GM18498 (cell line): ENCODE measurements at regions not wholly inside any gene's neighbourhood (a gene's known extent, or its start where the extent isn't known, plus 50 kb on each side); places are given as distances from the start of the nearest gene placed in this dataset.

Experiments used
- ATAC-seq: cut with Tn5 transposase; IDR thresholded peaks from one replicate; pipeline ENCODE4 v1.9.1; 2021; ENCODE audit warnings: mild to moderate bottlenecking, moderate library complexity; ENCODE audit not compliant: unreplicated experiment

DNA sequence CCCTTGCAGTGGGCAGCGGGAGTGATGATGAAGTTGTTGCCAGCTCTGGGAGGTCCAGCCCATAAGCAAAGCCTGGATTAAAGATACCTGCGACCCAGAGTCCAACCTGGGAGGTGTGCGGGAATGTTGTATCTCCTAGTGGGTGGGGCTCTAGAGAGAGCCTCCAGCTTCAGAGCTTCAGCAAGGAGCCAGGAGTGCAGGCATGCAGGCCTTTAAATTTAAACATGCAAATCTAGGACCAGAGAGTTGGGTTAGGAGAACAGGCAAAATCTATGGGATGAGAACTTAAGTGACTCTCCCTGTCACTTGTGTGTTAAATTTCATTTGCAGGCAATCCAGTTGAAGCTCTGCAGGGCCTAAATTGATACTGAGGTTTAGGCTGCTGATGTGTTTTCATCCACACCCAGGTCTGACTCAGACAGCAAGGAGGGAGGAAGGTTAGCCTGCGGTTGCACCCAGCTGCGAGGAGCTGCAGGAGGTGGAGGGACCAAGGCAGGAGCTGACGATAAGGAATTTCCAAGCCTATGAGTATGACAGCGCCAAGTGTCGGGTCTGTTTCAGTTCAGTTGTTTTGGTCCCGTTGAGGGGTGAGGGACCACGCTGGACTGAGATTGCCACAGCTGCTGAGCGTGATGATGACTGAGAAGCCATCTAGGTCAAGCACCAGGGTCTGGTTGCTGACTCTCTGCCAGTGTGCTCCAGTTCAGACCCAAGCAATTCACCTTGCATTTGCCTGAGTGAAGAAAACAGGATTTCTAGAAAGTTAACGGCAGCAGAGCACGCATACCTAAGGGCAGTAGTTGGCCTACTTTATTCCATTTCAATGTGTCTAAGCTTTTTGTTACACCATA lies 243.0 kb downstream of the ICE1 start:
- no peak for ATAC-seq

DNA sequence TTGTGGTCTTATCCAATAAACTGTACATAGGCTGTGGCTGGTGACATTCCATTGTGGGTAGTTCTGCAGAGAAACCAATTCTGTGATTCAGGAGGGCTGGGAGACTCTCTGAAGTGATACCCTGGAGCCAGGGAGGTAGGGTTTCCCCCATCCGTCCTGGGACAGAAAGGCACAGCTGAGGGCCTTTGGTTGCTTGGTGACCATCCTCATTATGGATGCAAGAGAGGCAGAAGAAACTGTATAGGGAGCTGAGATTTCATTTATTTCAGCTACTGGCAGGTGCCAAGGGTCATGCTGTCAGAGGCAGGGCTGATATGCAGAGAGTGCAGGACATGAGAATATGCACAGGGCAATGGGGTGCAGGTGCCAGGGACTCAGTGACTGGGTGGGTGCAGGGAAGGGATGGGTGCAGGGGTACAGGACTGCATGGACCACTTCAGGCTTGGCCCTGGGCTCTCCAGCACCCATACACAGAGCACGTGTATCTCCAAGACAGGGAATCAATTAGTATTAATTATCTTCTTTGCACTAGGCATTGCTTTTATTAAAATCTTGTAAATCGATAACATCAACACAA lies 236.5 kb downstream of the ICE1 start:
- ATAC-seq, result no peak

DNA sequence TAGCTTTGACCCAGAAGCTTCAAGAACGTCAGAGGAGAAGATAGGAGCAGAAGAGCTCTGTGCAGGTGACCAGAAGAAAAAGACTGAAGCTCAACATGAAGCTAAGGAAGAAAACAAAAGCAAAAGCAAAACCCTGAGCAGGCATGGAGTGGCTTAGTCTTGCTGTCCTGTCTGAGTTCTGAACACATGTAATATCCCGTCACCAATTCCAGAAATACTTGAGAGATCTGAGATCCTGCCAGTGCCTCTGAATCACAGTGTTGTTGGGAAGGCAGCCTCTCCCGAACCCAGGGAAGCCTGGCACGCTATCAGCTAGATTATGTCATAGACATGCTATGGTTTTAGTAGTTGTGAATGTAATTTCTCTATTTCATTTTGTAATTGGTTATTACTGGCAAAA lies 235.7 kb downstream of the ICE1 start:
- ATAC-seq, result peak; percentile 72

DNA sequence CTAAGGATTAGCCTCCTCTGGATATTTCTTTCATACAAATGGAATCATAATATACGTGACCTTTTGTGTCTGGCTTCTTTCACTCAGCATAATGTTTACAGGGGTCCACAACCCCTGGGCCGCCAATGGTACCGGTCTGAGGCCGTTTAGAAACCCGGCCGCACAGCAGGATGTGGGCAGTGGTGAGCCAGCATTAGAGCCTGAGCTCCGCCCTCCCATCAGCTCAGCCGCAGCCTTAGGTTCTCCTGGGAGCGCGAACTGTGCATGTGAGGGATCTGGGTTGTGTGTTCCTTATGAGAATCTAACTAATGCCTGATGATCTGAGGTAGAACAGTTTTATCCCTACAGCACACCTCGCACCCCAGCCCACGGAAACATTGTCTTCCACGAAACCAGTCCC lies 229.7 kb downstream of the ICE1 start:
- ATAC-seq, result no peak

DNA sequence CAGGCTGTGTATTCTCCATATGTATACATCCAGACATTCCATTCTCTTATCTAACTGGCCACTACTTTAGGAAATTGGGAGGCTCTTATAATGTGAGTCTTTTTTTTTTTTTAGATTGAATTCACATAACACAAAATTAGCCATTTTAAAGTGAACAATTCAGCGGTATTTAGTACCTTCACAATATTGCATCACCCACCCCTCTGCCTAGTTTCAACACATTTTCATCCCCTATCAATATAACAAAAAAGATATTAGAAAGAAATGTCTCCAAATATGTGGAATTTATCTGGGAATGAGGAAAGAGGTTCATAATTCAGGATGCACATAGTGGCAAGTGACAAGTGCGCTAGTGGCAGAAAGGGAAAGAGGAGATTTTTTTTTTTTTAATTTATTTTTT lies 228.5 kb downstream of the ICE1 start:
- ATAC-seq, result no peak

DNA sequence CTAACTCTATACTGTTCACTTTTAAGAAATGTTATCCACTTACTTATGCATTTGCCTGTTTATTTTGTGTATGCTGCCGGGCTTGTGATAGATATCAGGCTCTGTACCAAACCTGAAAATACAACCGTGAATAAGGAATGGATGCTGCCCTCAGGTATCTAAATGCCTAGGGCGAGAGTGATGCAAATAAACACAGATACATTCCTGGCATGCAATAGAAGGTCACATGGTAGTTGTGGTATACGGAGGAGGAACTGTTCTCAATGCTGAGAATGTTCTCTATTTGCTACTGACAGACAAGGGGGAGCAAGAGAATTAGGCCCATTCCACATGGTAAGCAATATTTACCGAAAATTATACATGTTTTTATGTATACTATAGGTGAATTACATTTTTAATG lies 227.8 kb downstream of the ICE1 start:
- no peak for ATAC-seq

DNA sequence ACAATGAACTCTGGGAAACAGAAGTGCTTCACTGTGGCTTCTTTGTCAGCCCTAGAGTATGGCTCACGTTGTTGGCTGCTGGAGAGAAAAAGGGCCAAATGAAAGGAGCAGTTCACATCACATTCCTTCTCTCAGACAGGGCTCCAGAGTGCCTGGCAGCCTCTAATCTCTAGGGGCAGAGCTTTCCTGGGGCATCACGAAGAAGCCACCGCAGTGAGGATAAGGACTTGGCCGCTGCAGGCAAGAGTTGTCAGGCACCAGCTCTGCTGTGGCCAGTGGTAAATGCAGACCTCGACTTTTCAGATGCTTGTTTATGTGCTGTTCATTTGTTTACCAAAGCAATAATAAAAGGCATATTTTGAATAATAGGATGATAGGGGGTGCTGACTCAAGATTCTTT lies 227.2 kb downstream of the ICE1 start:
- ATAC-seq, result no peak

DNA sequence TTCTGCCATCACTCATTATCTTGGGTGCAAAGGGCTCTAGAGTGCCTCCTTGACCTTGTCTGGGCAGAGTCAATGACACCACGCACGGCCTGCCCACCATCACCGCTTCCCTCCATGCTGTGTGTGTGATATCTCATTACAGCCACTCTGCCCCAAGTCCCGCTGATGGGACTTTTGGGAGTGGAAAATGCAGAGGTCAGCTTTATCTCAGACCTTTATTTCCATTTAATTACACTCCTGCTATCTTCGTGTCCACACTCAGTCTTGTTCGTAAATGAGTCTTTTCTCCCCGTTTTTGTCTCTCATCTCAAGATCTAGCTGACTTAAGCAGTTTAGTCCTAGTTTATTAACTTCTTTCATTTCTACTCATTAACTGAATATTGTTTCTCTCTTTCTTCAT lies 226.2 kb downstream of the ICE1 start:
- no peak for ATAC-seq

DNA sequence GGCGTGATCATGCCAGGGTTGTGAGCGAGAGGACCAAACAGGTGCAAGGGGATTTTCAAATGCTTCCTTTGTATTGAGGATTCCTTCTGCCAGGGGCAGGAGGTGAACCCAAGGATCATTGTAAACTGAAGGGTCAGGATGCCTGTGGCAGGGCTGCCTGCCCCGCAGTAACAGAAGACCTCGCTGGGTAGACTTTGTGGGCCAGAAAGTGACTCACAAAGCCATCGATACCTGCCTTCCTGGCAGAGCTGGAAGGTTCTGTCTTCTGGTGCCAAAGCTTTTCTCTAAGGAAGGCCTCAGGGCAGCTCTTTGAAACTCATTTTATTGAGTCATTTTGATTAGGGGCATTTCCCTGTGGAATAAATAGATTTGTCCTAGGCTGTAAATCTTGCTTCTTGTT lies 223.4 kb downstream of the ICE1 start:
- no peak for ATAC-seq

DNA sequence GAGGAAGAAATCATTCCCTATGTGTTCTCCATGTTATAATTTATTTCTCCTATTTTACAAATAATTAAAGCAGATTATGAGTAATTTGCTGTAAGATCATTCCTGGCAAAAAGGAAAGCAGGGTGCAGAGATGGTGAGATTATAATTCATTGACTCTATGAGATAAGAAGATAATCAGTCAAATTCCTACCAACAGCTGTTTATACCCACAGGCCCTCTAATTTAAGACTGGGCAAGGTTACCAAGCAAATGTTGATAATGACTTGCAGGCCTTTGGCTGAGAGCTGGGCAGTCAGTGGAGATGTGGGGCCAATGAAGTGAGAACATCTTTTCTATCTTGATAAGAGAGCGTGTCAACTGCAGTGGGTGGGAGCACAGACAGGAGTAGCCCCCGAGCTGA lies 222.7 kb downstream of the ICE1 start:
- ATAC-seq, result no peak

DNA sequence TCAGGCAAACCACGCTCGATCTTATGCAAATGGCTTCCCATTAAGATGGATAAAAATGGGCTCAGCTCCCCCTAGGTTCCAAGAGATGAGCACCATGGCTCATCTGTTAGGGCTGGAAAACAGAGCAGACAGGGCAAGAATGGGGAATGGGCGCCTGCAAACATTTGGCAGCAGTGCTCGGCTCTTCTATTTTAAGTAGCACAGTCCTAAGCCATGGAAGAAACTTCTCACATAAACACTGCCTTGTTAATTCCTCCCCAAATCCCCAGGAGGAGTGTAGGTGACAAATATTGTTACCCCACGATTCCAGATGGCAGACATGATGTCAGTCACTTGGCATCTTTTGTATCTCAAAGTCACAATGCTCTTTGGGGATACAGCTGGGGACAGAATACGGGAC lies 221.8 kb downstream of the ICE1 start:
- ATAC-seq, result no peak

DNA sequence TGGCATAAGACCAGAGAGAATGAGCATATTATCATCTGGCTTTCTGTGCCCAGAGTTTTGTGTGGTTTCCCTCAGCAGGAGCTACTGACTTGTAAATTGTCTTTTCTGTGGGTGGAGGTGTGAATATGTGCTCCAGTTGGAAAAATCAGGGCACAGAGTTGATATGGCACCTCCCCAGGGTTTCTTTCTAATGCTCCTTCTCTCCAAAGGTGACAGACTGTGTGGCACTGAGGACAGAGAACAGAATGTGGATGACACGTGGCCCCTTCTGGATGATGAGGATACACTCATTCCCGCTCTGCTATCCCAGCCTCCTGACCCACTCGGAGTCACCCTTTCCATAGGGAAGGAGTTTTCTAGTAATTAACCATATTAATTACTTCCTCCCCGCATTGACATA lies 221.0 kb downstream of the ICE1 start:
- ATAC-seq, result no peak

DNA sequence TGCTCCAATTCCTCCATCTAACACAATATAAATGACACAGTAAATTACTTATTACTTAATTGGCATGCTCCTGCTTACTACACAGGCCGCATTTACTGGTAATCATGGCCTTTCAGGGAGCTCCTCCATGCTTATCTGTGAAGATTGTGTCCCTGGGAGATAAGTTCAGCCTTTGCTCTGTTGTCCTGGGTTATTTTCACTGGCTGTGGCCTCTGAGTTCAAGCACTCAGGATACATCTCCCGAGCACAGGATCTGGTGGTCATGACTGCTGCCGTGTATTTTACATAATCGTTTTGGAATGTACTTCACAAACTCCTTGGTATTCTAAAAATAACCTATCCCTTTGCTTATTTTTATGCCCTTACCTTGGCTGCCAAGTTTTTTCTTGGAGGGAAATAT lies 215.7 kb downstream of the ICE1 start:
- no peak for ATAC-seq

DNA sequence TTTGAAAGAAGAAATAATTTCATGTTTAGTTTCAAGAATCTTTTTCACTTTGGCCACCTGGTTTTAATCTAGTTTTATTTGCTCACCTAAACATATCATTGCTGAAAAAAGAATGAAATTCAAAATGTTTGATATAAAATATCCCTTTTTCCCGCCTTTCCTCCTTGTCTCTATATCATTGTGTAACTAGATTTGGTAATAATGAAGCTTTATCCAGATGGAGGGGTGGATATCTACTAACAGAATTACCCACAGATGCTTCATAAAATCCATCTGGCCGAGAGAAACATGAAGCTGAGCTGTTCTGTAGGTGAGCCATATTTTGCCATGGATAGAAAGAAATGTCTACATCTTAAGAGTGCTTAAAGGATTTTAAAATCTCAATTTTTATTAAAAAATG lies 214.7 kb downstream of the ICE1 start:
- no peak for ATAC-seq

DNA sequence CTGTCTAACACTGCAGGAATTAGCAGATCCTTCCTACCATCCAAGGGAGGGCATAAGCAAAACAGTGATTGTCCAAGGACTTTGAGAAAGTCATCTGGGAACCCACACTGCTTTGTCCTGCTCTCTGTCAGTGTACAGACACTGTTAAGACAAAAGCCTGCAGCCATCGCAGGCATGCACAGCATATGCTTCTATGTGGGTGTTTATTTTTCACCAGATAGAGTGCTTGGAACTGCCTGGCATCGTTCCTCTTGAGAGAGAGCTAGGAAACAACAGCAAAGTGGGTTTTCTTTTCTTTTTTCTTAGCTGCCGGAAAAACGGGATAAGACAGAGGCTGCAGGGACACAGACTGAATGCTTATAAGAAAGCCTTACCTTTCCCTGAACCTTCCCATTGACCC lies 212.3 kb downstream of the ICE1 start:
- no peak for ATAC-seq

DNA sequence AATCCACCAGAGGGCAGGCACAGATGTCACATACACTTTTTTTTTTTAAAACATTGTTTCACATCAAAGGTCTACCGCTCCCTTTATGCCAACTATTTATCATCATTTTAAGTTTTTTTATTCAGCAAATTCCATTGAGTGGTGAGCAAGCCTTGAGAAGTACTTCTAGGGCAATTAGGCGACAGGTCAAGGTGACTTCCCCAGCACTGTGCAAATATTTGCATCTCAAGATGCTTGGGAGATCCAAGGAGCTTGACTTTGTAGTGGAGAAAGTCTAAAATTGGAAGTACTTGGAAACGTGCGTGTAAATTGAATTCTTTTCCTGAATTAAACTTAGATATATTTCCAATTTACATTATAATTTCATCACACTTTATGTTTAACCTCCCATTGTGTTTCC lies 211.1 kb downstream of the ICE1 start:
- ATAC-seq, result no peak

DNA sequence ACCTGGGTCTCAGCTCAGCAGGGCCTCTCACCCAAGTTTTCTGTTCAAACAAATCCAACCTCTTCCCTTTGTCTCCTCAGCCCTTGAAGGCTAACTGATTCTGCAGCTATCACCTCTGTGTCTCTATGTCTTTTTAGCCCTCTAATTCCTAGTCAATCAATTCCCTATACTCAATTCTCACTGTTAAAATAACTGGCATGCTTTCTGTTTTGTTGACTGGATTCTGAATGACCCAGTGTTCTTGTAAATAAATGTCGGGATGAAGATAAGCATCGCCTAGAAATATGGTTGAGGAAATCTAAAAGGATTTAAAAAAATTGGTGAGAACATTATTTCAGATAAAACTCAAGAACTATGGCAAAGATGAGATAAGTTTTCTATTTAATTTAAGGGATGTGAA lies 210.2 kb downstream of the ICE1 start:
- no peak for ATAC-seq

DNA sequence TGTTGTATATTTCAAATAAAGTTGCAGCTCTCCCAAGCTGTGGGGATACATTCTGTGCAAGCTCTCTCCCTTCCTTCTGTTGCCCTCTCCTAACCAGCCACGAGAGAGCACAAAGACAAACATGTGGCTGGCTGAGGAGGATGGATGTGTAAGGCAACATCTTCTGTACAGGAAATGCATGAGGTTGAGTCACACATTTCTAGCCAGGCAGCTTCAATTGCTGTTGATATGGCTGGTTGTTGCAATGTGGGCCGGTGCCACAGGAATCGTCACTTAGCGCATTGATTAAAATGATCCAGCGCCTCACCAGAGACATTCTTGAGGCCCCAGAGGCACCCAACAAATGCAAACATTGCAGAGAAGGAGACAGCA lies 207.1 kb downstream of the ICE1 start:
- no peak for ATAC-seq

DNA sequence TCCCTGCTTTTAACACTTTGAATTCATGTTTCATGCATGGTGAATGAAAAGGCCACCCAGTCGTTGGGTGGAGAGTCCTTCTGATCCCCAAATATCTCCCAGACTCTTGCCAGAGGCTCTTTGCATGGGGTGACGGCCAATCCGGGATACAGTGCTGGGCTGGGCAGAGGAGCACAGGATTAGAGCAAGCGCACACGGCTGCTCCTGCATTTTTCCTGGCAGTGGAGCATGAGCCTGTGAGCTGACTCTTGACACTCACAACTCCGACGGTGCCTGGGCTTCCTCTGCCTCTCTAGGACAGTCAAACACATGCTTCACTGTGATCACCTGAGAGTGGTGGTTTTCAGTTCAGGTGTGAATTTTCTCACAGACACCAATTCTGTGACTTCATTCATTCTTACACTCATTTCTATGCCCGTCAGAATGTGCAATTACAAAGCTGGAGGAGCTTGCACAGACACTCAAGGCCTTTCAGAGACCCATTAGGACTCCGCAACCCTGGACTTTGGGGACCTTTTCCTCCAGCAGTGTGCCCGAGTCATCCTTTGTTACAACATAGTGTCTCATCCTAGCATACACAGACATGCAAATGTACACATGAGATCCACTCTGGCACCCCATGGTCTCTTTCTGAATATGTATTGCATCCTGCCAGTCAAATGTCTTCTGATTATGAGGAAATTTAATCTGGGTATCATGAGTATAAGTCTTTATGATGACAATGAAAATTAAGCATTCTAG lies 206.6 kb downstream of the ICE1 start:
- no peak for ATAC-seq

DNA sequence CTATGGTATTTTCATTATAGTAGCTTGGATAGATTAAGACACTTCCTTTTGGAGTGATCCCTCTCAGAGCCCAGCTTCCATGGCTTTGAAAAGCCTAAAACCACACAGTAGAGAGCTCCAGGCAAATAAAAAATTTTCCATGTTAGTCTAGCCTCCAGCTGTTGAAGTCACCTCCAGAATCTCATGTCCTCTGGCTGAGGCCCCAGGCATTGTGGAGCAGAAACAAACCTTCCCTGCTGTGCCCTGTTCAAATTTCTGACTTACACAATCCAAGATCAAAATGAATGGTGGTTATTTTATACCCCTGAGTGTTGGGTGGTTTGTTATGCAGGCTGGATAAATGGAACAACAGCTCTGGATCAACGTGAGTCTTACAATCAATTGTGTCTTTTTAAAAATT lies 203.9 kb downstream of the ICE1 start:
- no peak for ATAC-seq

DNA sequence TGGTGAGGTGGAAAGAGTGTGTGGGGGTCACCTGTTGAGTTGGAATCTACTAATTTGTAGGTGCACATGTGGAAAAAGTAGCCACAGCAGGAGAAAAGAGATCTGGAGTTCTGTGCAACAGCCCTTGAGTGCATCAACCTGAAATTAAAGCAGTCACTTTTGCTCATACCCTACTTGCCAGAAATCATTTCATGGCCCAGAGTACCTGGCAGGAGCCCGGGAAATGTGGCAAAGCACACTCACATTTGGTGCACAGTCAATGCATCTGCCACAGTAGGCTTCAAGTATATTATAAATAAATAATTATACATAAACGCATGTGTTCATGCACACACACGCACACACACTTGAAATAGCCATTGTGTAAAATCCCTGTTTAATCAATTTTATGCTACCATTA lies 203.0 kb downstream of the ICE1 start:
- ATAC-seq, result no peak

DNA sequence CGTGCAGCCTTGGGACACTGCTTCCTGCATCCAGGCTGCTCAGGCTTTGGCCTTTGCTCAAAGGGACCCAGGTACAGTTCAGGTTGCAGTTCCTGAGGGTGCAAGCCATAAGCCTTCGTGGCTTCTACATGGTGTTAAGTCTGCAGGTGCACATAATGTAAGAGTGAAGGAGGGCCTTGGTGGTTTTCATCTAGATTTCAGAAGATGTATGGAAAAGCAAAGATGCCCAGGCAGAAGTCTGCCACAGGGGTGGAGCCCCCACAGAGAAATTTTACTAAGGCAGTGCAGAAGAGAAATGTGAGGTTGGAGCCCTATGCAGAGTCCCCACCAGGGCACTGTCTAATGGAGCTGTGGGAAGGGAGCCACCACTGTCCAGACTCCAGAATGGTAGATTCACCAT lies 200.9 kb downstream of the ICE1 start:
- ATAC-seq, result no peak
